ENCODE measurements at regions not wholly inside any gene's neighbourhood (a gene's known extent, or its start where the extent isn't known, plus 50 kb on each side); places are given as distances from the start of the nearest gene placed in this dataset.

DNA sequence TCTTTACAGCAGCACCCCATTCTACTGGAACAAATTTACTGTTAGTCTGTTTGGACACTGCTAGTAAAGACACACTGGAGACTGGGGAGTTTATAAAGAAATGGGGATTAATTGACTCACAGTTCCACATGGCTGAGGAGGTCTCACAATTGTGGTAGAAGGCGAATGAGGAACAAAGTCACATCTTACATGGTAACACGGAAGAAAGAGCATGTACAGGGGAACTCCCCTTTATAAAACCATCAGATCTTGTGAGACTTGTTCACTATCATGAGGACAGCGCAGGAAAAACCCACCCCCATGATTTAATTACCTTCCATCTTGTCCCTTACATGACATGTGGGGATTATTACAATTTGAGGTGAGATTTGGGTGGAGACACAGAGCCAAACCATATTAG lies 1204.2 kb downstream of the SLITRK1 start:
- TF ChIP-seq CTCF (IDR thresholded peaks at IDR 0.05) (no peak), POLR2AphosphoS5 (IDR thresholded peaks at IDR 0.05) (no peak), POLR2A (IDR thresholded peaks at IDR 0.05) (no peak), EP300 (IDR thresholded peaks at IDR 0.05) (no peak)
- no peak overlapping the region for H3K27ac ChIP-seq
- 82 to 100% methylated on average over 2 to 3 of the region's 3 CpGs for WGBS, 2 donors (ENCODE audit: low coverage in 1 of 2)

GRCh38 chr13:82675024-82675423 lies 1207.2 kb downstream of the SLITRK1 start:
- Histone ChIP-seq H3K27me3 (no peaks in the 10 kb centered on the region), H3K4me1 (no peaks in the 10 kb centered on the region), H3K27ac (no peak overlapping the region), H3K36me3 (no peaks in the 10 kb centered on the region), H3K4me3 (no peak overlapping the region), H3K9me3 (no peaks in the 10 kb centered on the region)
- no peak for TF ChIP-seq CTCF (IDR thresholded peaks at IDR 0.05)
- no peak for TF ChIP-seq POLR2A (IDR thresholded peaks at IDR 0.05)
- no peak for ATAC-seq

More for the DNA sequence above, 1204.2 kb downstream of the SLITRK1 start:
- H3K36me3 ChIP-seq: no peaks in the 10 kb centered on the region
- no peaks in the 10 kb centered on the region for H3K4me1 ChIP-seq
- no peaks in the 10 kb centered on the region for H3K9me3 ChIP-seq
- no peak overlapping the region for H3K4me3 ChIP-seq
- no peak for ATAC-seq
- no peaks in the 10 kb centered on the region for H3K27me3 ChIP-seq

DNA sequence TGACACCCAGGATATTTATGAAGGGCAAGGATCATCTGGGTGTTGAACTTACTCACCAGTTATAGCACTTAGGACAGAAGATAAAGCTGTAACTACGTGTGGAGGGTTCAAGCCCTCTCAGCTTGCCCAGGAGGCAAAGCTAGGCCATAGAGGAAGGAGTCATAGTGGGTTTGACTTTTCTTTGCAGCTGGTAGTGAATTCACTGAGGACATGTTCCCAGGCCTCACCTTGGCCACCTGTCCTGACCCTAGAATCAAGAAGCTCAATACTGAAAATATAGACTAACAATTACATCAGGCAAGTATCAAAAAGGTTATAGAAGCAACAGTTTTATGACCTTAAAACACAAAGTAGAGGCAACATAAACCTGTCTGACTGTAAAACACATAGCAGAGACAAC lies 1207.7 kb downstream of the SLITRK1 start:
- Histone ChIP-seq H3K36me3 (no peaks in the 10 kb centered on the region), H3K27me3 (no peaks in the 10 kb centered on the region), H3K27ac (no peak overlapping the region), H3K4me1 (no peaks in the 10 kb centered on the region), H3K4me3 (no peak overlapping the region), H3K9me3 (no peaks in the 10 kb centered on the region)
- no peak for TF ChIP-seq POLR2AphosphoS5 (IDR thresholded peaks at IDR 0.05)
- TF ChIP-seq POLR2A (IDR thresholded peaks at IDR 0.05): no peak
- TF ChIP-seq EP300 (IDR thresholded peaks at IDR 0.05): no peak
- TF ChIP-seq CTCF (IDR thresholded peaks at IDR 0.05): no peak
- ATAC-seq: no peak
- WGBS, 2 donors (ENCODE audit: low coverage in 1 of 2): 43% methylated on average over 1 of the region's 1 CpG; no CpG with 5 or more reads in 1 of the 2 donors

DNA sequence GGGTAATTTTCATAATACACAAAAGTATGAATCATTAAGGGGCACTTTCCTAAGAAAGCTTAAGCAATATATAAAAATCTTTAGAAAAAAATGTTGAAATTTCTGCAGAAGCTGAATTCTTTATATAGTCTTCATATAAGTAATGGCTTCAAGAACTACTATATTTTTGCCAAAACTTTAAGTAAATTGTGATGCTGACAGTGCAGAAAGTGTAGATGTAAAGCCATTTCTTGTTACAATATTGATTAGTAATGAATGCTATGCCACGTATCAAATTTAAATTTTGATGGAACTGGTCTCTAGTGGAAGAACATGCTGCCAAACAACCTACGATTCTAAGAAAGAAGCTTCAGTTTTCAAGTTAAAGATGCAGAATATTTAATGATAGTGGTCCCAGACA lies 1210.0 kb downstream of the SLITRK1 start:
- no peaks in the 10 kb centered on the region for H3K27me3 ChIP-seq
- no peaks in the 10 kb centered on the region for H3K9me3 ChIP-seq
- no peak for ATAC-seq
- H3K36me3 ChIP-seq: no peaks in the 10 kb centered on the region
- H3K4me1 ChIP-seq: no peaks in the 10 kb centered on the region
- H3K4me3 ChIP-seq: no peak overlapping the region
- 83% methylated on average over 2 of the region's 2 CpGs for WGBS, 2 donors (ENCODE audit: low coverage in 1 of 2)
- TF ChIP-seq POLR2A (IDR thresholded peaks at IDR 0.05) (no peak), POLR2AphosphoS5 (IDR thresholded peaks at IDR 0.05) (no peak), CTCF (IDR thresholded peaks at IDR 0.05) (no peak), EP300 (IDR thresholded peaks at IDR 0.05) (no peak)
- no peak overlapping the region for H3K27ac ChIP-seq

- no peak for ATAC-seq
- TF ChIP-seq POLR2A (IDR thresholded peaks at IDR 0.05): no peak
These were observed 1218.1 kb downstream of the SLITRK1 start for GRCh38 chr13:82664183-82664582.

GRCh38 chr13:82661126-82661525 lies 1221.1 kb downstream of the SLITRK1 start:
- no peak for TF ChIP-seq POLR2AphosphoS5 (IDR thresholded peaks at IDR 0.05)
- no peak for TF ChIP-seq CTCF (IDR thresholded peaks at IDR 0.05)
- no peak for TF ChIP-seq EP300 (IDR thresholded peaks at IDR 0.05)
- TF ChIP-seq POLR2A (IDR thresholded peaks at IDR 0.05): no peak
- WGBS, 2 donors (ENCODE audit: low coverage in 1 of 2): 86 to 100% methylated on average over 3 to 4 of the region's 4 CpGs
- Histone ChIP-seq H3K36me3 (no peaks in the 10 kb centered on the region), H3K9me3 (no peaks in the 10 kb centered on the region), H3K4me1 (no peaks in the 10 kb centered on the region), H3K27me3 (no peaks in the 10 kb centered on the region), H3K4me3 (no peak overlapping the region), H3K27ac (no peak overlapping the region)
- ATAC-seq: no peak

More at GRCh38 chr13:82664183-82664582, 1218.1 kb downstream of the SLITRK1 start:
- WGBS, 2 donors (ENCODE audit: low coverage in 1 of 2): 60 to 71% methylated on average over 1 of the region's 1 CpG
- Histone ChIP-seq H3K27me3 (no peaks in the 10 kb centered on the region), H3K9me3 (no peaks in the 10 kb centered on the region), H3K36me3 (no peaks in the 10 kb centered on the region), H3K4me1 (no peaks in the 10 kb centered on the region), H3K27ac (no peak overlapping the region), H3K4me3 (no peak overlapping the region)

All from gastroesophageal sphincter (tissue), 4 donors.